ENCODE measurements at regions not wholly inside any gene's neighbourhood (a gene's known extent, or its start where the extent isn't known, plus 50 kb on each side); places are given as distances from the start of the nearest gene placed in this dataset.

GRCh38 chr3:23004971-23005370, 198.2 kb upstream of the UBE2E2 start:
- no peak overlapping the region for H3K14ac ChIP-seq (ENCODE audit: insufficient read length)
- no peak overlapping the region for H3K4me3 ChIP-seq (ENCODE audit: extremely low read depth in 1 of 4, insufficient read depth in 2 of 4, low read depth in 3 of 4, low read length in 4 of 4)
- peak overlapping the region; percentile 9 for H4K91ac ChIP-seq (replicated peaks; ENCODE audit: insufficient read length, low read length)
- H3K56ac ChIP-seq (replicated peaks; ENCODE audit: insufficient read length, low read depth, low read length), result no peak overlapping the region
- no peak overlapping the region for H3K9ac ChIP-seq (replicated peaks in 1 of 4; ENCODE audit: extremely low read depth in 1 of 4, low read depth in 3 of 4, low read length in 3 of 4)
- TF ChIP-seq GABPA (IDR thresholded peaks at IDR 0.05; ENCODE audit: borderline replicate concordance, insufficient read depth, low read length) (no peak), RAD21 (IDR thresholded peaks at IDR 0.05 in 1 of 2, conservative IDR thresholded peaks at IDR 0.05 in 1 of 2; ENCODE audit: low read depth in 2 of 2, low read length in 2 of 2) (no peak), KDM1A (IDR thresholded peaks at IDR 0.05; ENCODE audit: borderline replicate concordance, low read length) (no peak), EGR1 (IDR thresholded peaks at IDR 0.05; ENCODE audit: borderline replicate concordance, low read depth, low read length) (no peak), HDAC2 (IDR thresholded peaks at IDR 0.05; ENCODE audit: borderline replicate concordance in 1 of 2, low read depth in 2 of 2, low read length in 2 of 2) (no peak), CTCF (IDR thresholded peaks at IDR 0.05; ENCODE audit: control extremely low read depth in 1 of 3, insufficient read depth in 1 of 3, low read depth in 1 of 3, low read length in 3 of 3) (no peak), E2F6 (IDR thresholded peaks at IDR 0.05) (no peak)
- no peaks in the 10 kb centered on the region for H3K79me2 ChIP-seq (ENCODE audit: control insufficient read depth in 1 of 2, insufficient read depth in 2 of 2, low read length in 2 of 2)
- 94% methylated on average over 5 of the region's 5 CpGs; no CpG with 5 or more reads in 1 of the 2 experiments for WGBS, 2 experiments (ENCODE audit: extremely low coverage in 1 of 2, insufficient coverage in 1 of 2, insufficient read length in 1 of 2, insufficient replicate concordance in 2 of 2, low coverage in 1 of 2, low lambda C conversion rate in 2 of 2, missing lambda C conversion rate in 1 of 2)
- H4K8ac ChIP-seq (ENCODE audit: extremely low read depth, insufficient read depth, low read length), result no peak overlapping the region
- FAIRE-seq (no peak), DNase-seq (ENCODE audit: low read depth in 1 of 2, low spot score in 2 of 2) (no peak)
- no peak overlapping the region for H3K4me2 ChIP-seq (ENCODE audit: insufficient read depth in 1 of 2, low read depth in 2 of 2, low read length in 2 of 2)
- H3K27me3 ChIP-seq (replicated peaks in 1 of 4; ENCODE audit: control insufficient read depth in 3 of 4, extremely low read depth in 1 of 4, insufficient read depth in 3 of 4, low read length in 3 of 4), result no peaks in the 10 kb centered on the region
- no peaks in the 10 kb centered on the region for H3K79me1 ChIP-seq (ENCODE audit: low read depth, low read length)
- no peak overlapping the region for H3K23ac ChIP-seq (ENCODE audit: insufficient read length)
- H3K23me2 ChIP-seq (ENCODE audit: low read depth, low read length), result no peaks in the 10 kb centered on the region
- no peak overlapping the region for H3K18ac ChIP-seq (ENCODE audit: extremely low read depth, low read length)
- H2AFZ ChIP-seq (ENCODE audit: low read length), result no peak overlapping the region
- H2BK12ac ChIP-seq (ENCODE audit: low read depth, low read length), result no peak overlapping the region
- H2BK20ac ChIP-seq (ENCODE audit: low read length), result no peak overlapping the region
- H2BK120ac ChIP-seq (replicated peaks; ENCODE audit: low read depth, low read length), result no peak overlapping the region
- H2AK5ac ChIP-seq (ENCODE audit: low read depth, low read length), result no peak overlapping the region
- no peaks in the 10 kb centered on the region for H3K4me1 ChIP-seq (replicated peaks in 1 of 4; ENCODE audit: control insufficient read depth in 3 of 4, insufficient read depth in 4 of 4, low read length in 3 of 4)
- no peaks in the 10 kb centered on the region for H3K36me3 ChIP-seq (ENCODE audit: control insufficient read depth in 2 of 4, insufficient read depth in 4 of 4, low read length in 3 of 4)
- ChIA-PET CTCF (ENCODE audit: partially characterized antibody) (no interaction called here), POLR2A (ENCODE audit: partially characterized antibody) (no interaction called here)
- no peak overlapping the region for H2BK5ac ChIP-seq (ENCODE audit: low read depth, low read length)
- no peak overlapping the region for H4K5ac ChIP-seq (ENCODE audit: insufficient read length, low read depth, low read length)
- H3K9me3 ChIP-seq (ENCODE audit: insufficient read depth in 2 of 2, low read depth in 1 of 2, low read length in 1 of 2), result no peaks in the 10 kb centered on the region
- H3K4ac ChIP-seq (replicated peaks; ENCODE audit: insufficient read length, low read depth, low read length), result no peak overlapping the region
- no peak overlapping the region for H3K27ac ChIP-seq (ENCODE audit: low read depth, low read length)
- H2BK15ac ChIP-seq (ENCODE audit: low read length), result no peak overlapping the region
- H4K20me1 ChIP-seq (replicated peaks in 1 of 2; ENCODE audit: control insufficient read depth in 1 of 2, insufficient read depth in 2 of 2, low read length in 2 of 2), result no peaks in the 10 kb centered on the region

Measured in H1 (cell line).